GM18907 (cell line): ENCODE measurements at regions not wholly inside any gene's neighbourhood (a gene's known extent, or its start where the extent isn't known, plus 50 kb on each side); places are given as distances from the start of the nearest gene placed in this dataset.
A peak's percentile ranks its signal among the peaks of the same experiment; 100 is the strongest.

Source experiments
- ATAC-seq: cut with Tn5 transposase; IDR thresholded peaks from one replicate; pipeline ENCODE4 v1.9.1; 2021; ENCODE audit warnings: mild to moderate bottlenecking, moderate library complexity; ENCODE audit not compliant: unreplicated experiment

DNA sequence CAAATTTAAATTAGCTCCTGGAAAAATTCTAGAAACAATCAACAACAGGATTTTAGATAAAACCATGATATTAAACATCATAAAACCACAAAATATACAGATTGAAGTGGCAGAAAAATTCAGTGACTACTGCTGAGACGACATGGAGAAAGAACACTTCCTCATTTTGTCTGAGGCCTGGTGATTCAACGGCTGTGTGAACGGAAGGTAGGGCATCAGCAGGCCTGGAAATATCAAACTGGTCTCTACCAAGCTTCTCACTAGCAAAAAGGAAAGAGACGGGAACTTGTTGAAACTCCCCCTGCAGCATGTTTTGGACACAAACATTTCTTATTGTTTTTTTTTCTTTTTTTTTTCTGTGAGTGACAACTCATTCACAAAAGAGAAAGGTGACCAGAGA, 58.0 kb upstream of the AHI1 start:
- ATAC-seq = peak; percentile 82

GRCh38 chr6:135557582-135557981, 60.0 kb upstream of the AHI1 start:
- ATAC-seq = no peak

- peak; percentile 31 for ATAC-seq
Measured at GRCh38 chr6:135565605-135566004, 68.1 kb upstream of the AHI1 start.

GRCh38 chr6:135566311-135567068, 69.0 kb upstream of the AHI1 start:
- no peak for ATAC-seq

GRCh38 chr6:135567375-135568083, 70.0 kb upstream of the AHI1 start:
- ATAC-seq = no peak

DNA sequence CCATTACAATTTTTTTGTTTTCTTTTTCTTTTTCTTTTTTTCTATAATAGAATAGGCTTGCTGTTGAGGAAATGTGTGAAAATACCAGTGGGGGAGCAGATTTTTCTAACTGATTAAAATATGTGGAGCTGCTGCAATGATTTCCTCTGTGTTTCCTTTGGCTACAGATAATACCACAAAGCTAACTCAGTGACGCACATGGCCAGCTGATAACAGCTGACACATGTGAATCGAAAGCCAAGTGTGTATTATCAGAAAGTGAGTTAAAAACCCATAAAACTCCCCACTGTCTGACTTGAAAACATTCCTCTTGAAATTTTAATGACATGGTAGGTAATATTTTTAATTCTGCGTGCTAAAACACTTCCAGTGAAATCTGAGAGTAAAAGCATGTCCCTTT, 70.8 kb upstream of the AHI1 start:
- peak; percentile 78 for ATAC-seq

DNA sequence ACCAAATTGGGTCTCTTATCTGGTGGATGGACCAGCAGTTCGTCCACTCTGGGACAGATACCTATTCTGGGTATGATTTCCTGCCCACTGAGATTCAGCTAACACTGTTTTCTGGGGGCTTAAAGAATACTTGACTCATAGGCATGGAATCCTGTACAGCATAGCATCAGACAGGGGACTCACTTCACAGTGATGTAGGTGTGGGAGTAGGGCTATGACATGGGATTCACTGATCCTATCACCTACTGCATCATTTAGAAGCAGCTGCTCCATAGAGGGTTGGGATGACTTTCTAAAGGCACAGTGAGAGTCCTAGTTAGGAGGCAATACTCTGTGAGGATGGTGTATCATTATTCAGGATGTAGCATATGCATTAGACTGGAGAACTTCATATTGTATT, 74.5 kb upstream of the AHI1 start:
- ATAC-seq = no peak

DNA sequence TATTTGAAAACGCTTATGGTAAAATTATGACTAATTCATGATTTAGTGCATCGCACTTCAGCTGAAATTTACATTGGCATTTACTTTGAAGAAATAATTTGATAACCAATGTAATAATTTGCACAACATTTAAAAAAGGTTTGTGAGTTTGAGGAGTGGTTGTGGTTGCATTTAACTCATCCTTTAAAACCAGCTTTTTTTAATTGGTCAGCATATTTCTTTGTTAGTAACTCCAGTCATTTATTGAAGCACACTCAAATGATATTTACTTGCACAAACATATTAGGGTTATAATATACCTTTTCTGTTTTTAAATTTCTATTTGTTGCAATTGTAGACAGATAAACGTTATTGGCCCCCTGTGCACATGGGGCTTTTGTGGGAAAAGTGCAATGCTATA, 78.1 kb upstream of the AHI1 start:
- ATAC-seq = no peak

- ATAC-seq = no peak
Measured at GRCh38 chr6:135576055-135576454, 78.5 kb upstream of the AHI1 start.

- ATAC-seq = peak; percentile 91
Measured at GRCh38 chr6:135577059-135577538, 79.6 kb upstream of the AHI1 start.

GRCh38 chr6:135578976-135579375, 81.4 kb upstream of the AHI1 start:
- no peak for ATAC-seq

GRCh38 chr6:135581211-135581610, 83.7 kb upstream of the AHI1 start:
- no peak for ATAC-seq

- ATAC-seq = no peak
Measured at GRCh38 chr6:135583256-135583761, 85.8 kb upstream of the AHI1 start.

DNA sequence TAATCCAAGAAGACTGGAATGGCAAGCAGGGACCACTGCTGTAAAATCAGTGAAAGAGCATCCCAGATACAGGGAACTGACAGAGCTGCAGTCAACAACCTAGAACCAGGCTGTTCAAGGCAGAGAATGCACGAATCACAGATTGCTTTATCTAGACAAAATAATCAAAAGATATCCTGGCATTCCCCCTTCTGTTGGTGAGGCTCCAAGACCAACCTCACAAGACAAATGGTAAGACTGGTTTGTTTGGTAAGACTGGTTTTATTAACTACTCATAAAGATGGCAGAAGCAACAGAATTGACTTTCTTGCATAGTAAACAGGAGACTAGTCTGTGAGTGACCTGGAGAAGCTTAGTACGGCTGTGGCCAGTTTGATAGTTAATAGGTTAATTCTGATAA, 88.8 kb upstream of the AHI1 start:
- ATAC-seq = peak; percentile 15

DNA sequence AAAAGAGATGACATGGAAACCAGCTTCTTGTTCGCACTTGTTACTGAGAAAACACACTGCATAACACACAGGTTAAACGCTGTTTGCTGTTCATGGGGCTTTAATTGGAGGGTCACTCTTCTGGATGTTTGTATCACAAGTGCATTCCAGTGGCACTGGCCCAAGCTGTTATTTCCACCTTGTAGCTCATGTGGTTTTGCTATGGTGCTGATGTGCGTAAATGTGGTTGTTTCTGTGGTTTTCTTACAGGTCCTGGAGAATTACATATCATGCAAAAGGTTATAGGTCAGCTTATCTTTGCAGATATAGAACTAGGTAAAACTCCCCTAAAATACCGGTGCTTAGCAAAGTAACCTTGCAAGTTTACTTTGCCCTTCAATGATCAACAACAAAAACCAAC, 89.3 kb upstream of the AHI1 start:
- peak; percentile 77 for ATAC-seq

GRCh38 chr6:135592276-135592675, 94.7 kb upstream of the AHI1 start:
- no peak for ATAC-seq

GRCh38 chr6:135594000-135594399, 96.5 kb upstream of the AHI1 start:
- no peak for ATAC-seq

- no peak for ATAC-seq
Measured at GRCh38 chr6:135600086-135600702, 102.7 kb upstream of the AHI1 start.

GRCh38 chr6:135600931-135601330, 103.4 kb upstream of the AHI1 start:
- no peak for ATAC-seq

GRCh38 chr6:135601857-135602256, 104.3 kb upstream of the AHI1 start:
- no peak for ATAC-seq

DNA sequence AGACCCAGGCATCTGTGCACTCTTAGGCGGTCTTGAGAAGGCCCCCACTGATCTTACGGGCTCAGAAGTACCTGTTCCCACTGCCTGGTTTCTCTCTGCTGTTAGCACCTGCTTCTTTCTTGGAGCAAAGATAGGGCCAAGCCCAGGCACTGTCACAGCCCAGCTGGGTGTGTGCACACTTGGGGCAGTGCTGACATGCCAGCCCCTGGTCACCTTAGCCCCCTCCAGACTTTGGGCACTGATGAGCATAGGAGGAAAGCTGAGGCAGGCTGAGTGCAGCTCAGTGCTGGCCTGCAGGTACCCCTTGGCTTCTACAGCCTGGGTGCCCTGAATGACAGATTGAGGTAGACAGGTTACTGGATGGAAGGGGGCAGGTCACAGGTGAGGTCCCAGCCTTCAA, 105.7 kb upstream of the AHI1 start:
- ATAC-seq = no peak
